Gastroesophageal sphincter (tissue), 4 donors: ENCODE measurements at regions not wholly inside any gene's neighbourhood (a gene's known extent, or its start where the extent isn't known, plus 50 kb on each side); places are given as distances from the start of the nearest gene placed in this dataset.

Experiments
- ATAC-seq: fragments of 150-250 bp; one replicate; pipeline ENCODE4 v1.9.1; 2016; ENCODE audit warnings: mild to moderate bottlenecking, moderate library complexity
- H3K27ac ChIP-seq, 4 donors: fragments of 200-600 bp; sonication (generic) in 3 of 4; 1 replicate in 3 of 4; 2 replicates in 1 of 4; pipeline ENCODE4 v1.5.1; 2016 to 2019
- H3K27me3 ChIP-seq: fragments of 200-600 bp; sonication (generic); one replicate; pipeline ENCODE4 v1.5.1; 2019
- H3K36me3 ChIP-seq, 2 donors: fragments of 200-600 bp; sonication (generic); one replicate each; pipeline ENCODE4 v1.5.1; 2019; ENCODE audit warnings: control low read depth in 1 of 2
- H3K4me1 ChIP-seq, 3 donors: fragments of 200-600 bp; sonication (generic); 1 replicate in 2 of 3; 2 replicates in 1 of 3; pipeline ENCODE4 v1.5.1; 2016 to 2019; ENCODE audit warnings: control low read depth in 2 of 3
- H3K4me3 ChIP-seq, 2 donors: fragments of 200-600 bp; sonication (generic); one replicate each; pipeline ENCODE4 v1.5.1; 2019; ENCODE audit warnings: mild to moderate bottlenecking in 1 of 2, moderate library complexity in 1 of 2
- H3K9me3 ChIP-seq, 3 donors: fragments of 200-600 bp; sonication (generic); one replicate each; pipeline ENCODE4 v1.5.1; 2017 to 2019; ENCODE audit warnings: control low read depth in 2 of 3
- EP300 ChIP-seq: sonication (generic); formaldehyde crosslinking; IDR thresholded peaks from one replicate; pipeline ENCODE4 v1.6.1; 2017; ENCODE audit warnings: antibody characterized with exemption, mild to moderate bottlenecking
- POLR2A ChIP-seq, 2 donors: fragments of 450-650 bp; IDR thresholded peaks; one replicate each; pipeline ENCODE4 v1.6.1; 2017; ENCODE audit warnings: antibody characterized with exemption in 2 of 2, mild to moderate bottlenecking in 2 of 2, moderate library complexity in 1 of 2
- POLR2AphosphoS5 ChIP-seq: sonication (generic); formaldehyde crosslinking; IDR thresholded peaks from one replicate; pipeline ENCODE4 v1.6.1; 2017; ENCODE audit warnings: antibody characterized with exemption
- WGBS, 2 donors: methylation state at CpG; one replicate each; pipeline ENCODE4 v1.1.5; 2018; ENCODE audit warnings: low coverage in 1 of 2; 5-methylcytosine and 5-hydroxymethylcytosine counted together
- TF ChIP-seq, protein P1 (sequence below), 4 experiments: fragments of 200-600 bp in 2 of 4; fragments of 450-650 bp in 2 of 4; sonication (generic) in 1 of 4; IDR thresholded peaks; one replicate each; pipeline ENCODE4 v1.5.1; 2017 to 2019; ENCODE audit warnings: antibody characterized with exemption in 4 of 4, mild to moderate bottlenecking in 2 of 4, moderate library complexity in 2 of 4

DNA sequence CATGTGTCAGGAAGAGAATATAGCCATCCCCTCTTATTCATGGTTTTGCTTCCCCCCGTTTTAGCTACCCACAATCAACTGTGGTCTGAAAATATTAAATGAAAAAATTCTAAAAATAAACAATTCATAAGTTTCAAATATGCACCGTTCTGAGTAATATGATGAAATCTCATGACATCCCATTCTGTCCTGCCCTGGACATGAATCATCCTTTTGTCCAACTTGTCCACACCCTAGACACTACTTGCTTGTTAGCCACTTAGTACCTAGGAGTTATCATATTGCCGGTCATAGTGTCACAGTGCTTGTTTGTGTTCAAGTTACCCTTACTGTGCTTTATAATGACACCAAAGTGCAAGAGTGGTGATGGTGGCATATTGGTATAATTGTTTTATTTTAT lies 113.5 kb downstream of the CAAP1 start:
- TF ChIP-seq, protein P1, sequence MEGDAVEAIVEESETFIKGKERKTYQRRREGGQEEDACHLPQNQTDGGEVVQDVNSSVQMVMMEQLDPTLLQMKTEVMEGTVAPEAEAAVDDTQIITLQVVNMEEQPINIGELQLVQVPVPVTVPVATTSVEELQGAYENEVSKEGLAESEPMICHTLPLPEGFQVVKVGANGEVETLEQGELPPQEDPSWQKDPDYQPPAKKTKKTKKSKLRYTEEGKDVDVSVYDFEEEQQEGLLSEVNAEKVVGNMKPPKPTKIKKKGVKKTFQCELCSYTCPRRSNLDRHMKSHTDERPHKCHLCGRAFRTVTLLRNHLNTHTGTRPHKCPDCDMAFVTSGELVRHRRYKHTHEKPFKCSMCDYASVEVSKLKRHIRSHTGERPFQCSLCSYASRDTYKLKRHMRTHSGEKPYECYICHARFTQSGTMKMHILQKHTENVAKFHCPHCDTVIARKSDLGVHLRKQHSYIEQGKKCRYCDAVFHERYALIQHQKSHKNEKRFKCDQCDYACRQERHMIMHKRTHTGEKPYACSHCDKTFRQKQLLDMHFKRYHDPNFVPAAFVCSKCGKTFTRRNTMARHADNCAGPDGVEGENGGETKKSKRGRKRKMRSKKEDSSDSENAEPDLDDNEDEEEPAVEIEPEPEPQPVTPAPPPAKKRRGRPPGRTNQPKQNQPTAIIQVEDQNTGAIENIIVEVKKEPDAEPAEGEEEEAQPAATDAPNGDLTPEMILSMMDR (IDR thresholded peaks at IDR 0.05), result no peak
- no peak for TF ChIP-seq EP300
- TF ChIP-seq POLR2AphosphoS5, result no peak
- TF ChIP-seq POLR2A (IDR thresholded peaks at IDR 0.05), result no peak
- Histone ChIP-seq H3K4me3 (no peak overlapping the region), H3K4me1 (no peaks in the 10 kb centered on the region), H3K36me3 (no peaks in the 10 kb centered on the region), H3K27ac (no peak overlapping the region), H3K9me3 (no peaks in the 10 kb centered on the region), H3K27me3 (no peaks in the 10 kb centered on the region)
- ATAC-seq, result no peak
- WGBS, 2 donors, result 78 to 92% methylated on average over 3 of the region's 3 CpGs

DNA sequence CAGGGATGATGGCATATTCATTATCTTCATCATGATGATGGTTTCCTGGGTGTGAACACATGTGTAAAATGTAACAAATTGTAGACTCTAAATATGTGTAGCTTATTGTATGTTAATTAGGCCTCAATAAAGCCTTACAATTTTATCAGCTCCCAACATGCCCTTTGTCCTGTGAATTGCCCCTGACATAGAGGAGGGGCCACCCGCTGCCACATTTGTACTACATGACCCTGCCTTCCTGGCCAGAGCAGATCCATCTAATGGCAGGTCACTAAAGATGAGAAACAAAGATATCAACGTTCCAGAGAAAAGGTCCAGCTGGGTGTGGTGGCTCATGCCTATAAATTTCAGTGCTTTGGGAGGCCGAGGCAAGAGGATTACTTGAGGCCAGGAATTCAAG lies 117.2 kb downstream of the CAAP1 start:
- Histone ChIP-seq H3K4me3 (no peak overlapping the region), H3K27me3 (no peaks in the 10 kb centered on the region), H3K9me3 (no peaks in the 10 kb centered on the region), H3K27ac (no peak overlapping the region), H3K4me1 (no peaks in the 10 kb centered on the region), H3K36me3 (no peaks in the 10 kb centered on the region)
- WGBS, 2 donors, result 57% methylated on average over 1 of the region's 3 CpGs; no CpG with 5 or more reads in 1 of the 2 donors
- TF ChIP-seq POLR2AphosphoS5, result no peak
- TF ChIP-seq, protein P1 (IDR thresholded peaks at IDR 0.05), result no peak
- TF ChIP-seq EP300, result no peak
- no peak for TF ChIP-seq POLR2A (IDR thresholded peaks at IDR 0.05)
- ATAC-seq, result no peak

DNA sequence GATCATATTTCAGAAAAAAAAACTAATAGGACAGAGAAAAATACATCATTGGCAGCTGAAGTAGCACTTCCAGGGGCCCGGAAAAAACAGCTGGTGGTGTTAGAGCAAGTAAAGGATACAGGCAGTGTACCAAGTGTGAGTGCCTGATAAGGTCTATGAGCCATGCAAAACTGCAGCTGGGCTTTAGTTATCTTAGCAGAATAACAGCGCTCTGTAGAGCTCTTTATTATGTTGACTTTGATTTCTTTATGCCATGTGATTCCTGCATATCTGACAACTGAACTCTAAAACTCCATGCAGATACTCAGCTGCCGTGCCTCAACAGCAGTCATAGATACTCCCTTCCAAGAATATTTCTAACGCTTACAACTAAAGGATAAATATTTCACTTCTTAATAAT lies 119.5 kb downstream of the CAAP1 start:
- no peaks in the 10 kb centered on the region for H3K36me3 ChIP-seq
- H3K4me3 ChIP-seq, result no peak overlapping the region
- no peak for ATAC-seq
- WGBS, 2 donors, result 67 to 72% methylated on average over 4 of the region's 4 CpGs
- H3K4me1 ChIP-seq, result no peaks in the 10 kb centered on the region
- no peaks in the 10 kb centered on the region for H3K27me3 ChIP-seq
- no peak overlapping the region for H3K27ac ChIP-seq
- TF ChIP-seq EP300, result no peak
- no peak for TF ChIP-seq POLR2AphosphoS5
- TF ChIP-seq POLR2A (IDR thresholded peaks at IDR 0.05), result no peak
- TF ChIP-seq, protein P1 (IDR thresholded peaks at IDR 0.05), result no peak
- no peaks in the 10 kb centered on the region for H3K9me3 ChIP-seq

DNA sequence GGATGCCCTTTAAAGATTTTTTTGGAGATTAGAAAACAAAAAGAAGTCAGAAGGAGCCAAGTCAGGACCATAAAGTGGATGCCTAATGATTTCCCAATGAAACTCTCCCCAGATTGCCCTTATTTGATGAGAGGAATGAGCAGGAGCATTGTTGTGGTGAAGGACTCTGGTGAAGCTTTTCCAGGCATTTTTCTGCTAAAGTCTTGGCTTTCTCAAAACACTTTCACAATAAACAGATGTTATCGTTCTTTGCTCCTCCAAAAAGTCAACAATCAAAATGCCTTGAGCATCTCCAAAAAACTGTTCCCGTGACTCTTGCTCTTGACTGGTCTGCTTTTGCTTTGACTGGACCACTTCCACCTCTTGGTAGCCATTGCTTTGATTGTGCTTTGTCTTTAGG lies 121.8 kb downstream of the CAAP1 start:
- Histone ChIP-seq H3K36me3 (no peaks in the 10 kb centered on the region), H3K9me3 (no peaks in the 10 kb centered on the region), H3K27ac (no peak overlapping the region), H3K4me3 (no peak overlapping the region), H3K27me3 (no peaks in the 10 kb centered on the region), H3K4me1 (no peaks in the 10 kb centered on the region)
- no peak for ATAC-seq
- TF ChIP-seq EP300 (no peak), POLR2A (IDR thresholded peaks at IDR 0.05) (no peak), POLR2AphosphoS5 (no peak)
- TF ChIP-seq, protein P1 (IDR thresholded peaks at IDR 0.05), result no peak
- 58 to 68% methylated on average over 2 of the region's 2 CpGs for WGBS, 2 donors

DNA sequence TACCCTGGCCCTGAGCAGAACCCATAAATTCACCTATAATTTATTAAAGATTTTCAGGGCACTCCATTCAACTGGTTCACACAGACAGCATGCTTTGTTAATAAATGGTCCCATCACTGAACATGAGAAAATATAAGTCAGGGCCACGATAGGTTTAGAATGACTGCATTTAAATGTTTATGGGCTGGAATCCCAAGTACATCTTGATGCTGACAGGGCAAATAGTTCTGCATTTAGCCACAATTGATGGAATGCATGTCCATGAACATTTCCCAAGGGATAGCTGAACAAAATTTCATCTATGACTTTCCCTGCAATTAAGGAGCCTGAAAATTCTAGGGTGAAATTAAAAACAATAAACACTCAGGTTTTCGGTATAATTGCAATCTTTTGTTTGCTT lies 124.5 kb downstream of the CAAP1 start:
- no peak for ATAC-seq
- 56 to 63% methylated on average over 2 of the region's 2 CpGs for WGBS, 2 donors
- Histone ChIP-seq H3K4me1 (no peaks in the 10 kb centered on the region), H3K9me3 (no peaks in the 10 kb centered on the region), H3K4me3 (no peak overlapping the region), H3K27ac (no peak overlapping the region), H3K36me3 (no peaks in the 10 kb centered on the region), H3K27me3 (no peaks in the 10 kb centered on the region)
- no peak for TF ChIP-seq POLR2AphosphoS5
- TF ChIP-seq, protein P1 (IDR thresholded peaks at IDR 0.05), result no peak
- TF ChIP-seq POLR2A (IDR thresholded peaks at IDR 0.05), result no peak
- TF ChIP-seq EP300, result no peak
